ENCODE measurements at regions not wholly inside any gene's neighbourhood (a gene's known extent, or its start where the extent isn't known, plus 50 kb on each side); places are given as distances from the start of the nearest gene placed in this dataset.
"Not testable (repeated sequence)": the region's sequence is repeated elsewhere in the genome, so short reads cannot be mapped to it uniquely, and the experiment has no call there.

DNA sequence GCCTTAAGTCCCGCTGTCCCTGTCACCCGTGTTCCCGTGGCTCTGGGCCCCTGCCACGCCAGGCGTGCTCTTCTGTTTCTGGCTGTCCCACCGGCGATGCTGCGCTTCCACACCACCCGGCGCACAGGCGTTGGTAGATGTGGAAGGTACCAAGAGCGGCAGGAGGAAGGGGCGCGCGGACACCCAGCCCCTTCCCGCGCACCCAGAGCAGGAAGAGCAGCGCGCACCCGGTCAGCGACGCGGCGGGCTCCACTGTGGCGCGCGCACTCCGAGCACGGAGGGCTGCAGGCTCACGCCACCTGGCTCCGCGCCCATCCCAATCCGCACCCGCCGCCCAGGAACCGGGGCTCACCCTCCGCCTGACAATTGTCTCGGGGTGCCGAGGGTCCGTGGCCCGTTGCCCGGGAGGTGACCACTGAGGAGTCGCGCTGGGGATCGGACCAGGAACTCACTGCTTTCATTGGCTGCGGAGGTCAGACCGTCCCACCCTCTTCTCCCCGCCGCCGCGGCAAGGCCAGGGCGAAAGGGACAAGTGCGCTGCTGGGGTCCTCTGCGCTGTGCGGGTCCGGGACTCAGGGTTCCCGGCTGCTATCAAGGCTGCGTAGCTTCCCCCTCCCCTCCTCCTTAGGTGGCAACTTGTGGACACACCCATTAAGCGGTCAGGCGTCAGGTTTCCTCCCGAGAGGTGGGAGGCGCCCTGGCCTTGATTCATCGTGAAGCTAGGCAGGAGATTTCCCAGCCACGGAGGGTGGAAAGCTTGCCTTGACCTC is 121.6 kb upstream of the ZNF92 start:
- DNase-seq (ENCODE audit: low spot score) = peak; percentile 55

DNA sequence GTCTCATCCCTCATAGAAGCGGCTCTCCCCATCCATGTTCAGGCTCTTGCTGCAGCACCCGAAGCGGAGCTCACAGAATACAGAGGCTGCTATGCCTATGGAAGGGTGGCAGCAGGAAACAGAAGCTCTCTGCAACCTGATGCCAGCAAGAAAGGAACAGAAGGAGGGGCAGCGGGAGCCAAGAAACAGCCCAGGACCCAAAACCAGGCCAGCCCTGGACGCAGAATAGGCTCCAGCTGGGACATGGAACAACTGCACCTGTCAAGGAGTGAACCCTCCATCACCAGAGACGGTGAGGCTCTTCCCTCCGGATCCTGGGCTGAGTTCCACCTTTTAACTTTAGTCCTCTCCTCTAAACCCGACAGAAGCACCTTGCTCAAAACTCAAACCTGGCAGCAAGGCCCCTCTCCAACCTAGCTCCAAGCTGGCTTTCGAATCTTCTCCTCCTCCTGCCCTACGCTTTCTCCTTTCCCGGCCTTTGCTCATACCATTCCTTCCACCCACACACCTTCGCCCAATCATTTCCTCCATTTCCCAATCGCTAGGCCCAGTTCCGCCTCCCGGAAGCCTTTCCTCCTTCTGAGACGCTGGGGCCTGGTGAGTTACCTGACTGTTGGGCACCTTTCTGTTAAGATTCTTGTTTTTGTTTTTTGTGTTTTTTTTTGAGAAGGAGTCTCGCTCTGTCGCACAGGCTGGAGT is 122.8 kb upstream of the ZNF92 start:
- no peak for DNase-seq (ENCODE audit: low spot score)

DNA sequence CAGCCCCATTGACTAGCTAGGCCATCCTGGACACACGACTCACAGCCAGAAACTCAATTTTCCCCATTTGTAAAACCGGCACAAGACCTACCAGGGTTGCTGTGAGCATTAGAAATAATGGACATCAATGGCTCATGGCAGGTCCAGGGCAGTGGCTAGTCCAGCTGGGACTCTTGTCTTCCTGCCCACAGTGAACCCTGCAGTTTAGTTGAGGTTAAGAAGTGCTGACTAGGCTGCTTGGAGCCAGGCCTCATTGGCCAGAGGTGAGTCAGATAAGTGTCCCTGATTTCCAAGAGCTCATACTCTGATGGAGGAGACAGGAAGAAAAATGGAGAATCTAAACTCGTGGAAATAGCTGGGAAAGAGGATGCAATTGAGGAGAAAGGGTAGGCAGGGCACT is 123.4 kb upstream of the ZNF92 start:
- DNase-seq (ENCODE audit: low spot score) = no peak

DNA sequence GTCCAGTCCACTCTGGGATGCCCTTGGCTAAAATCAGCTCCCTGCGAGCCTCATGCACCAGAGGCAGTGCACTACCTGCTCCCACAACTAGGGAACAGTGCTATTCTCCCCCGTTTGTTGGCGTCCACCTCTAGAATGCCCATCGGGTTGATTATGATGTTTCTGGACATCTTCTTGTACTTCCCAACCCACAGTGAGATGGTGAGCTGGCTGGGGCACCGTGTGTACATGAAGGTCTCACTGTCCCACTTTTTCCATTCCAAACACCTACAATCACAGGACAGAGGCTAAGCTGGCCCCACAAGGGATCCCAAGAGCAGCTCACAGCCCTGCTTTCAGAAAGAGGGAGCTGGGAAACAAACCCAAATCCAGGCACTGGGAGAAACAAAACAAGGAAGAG is 126.2 kb upstream of the ZNF92 start:
- DNase-seq (ENCODE audit: low spot score) = no peak

DNA sequence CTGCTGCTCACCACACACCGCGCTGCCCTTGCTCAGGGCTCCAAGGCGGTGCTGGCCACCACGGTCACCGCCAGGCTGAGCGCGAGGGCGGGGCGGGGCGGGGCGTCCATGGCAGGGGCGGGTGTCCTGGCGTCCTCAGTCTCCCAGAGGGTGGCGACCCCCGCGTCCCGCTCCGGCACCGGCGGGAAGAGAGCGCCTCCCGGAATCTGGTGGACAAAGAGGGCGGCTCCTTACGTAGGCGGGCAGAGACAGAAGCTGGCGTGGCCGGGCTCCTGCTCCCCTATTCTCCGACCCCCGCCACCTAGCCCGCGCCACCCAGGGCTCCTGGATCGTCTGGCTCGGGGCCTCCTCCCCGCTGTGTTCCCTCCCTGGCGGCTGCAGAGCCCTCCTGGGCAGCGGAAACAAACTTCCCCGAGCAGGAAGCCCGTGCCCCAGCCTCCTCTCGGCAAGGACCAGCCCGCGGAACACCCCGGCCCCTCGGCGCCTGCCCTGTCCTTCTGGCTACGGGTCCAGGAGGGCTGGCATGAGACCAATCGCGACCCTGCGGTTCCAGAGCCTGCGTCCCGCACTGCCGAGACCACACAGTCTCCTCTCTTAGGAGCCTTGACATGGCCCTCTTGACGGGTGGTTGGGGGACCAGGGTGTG is 133.8 kb upstream of the ZNF92 start:
- DNase-seq (ENCODE audit: low spot score) = no peak

DNA sequence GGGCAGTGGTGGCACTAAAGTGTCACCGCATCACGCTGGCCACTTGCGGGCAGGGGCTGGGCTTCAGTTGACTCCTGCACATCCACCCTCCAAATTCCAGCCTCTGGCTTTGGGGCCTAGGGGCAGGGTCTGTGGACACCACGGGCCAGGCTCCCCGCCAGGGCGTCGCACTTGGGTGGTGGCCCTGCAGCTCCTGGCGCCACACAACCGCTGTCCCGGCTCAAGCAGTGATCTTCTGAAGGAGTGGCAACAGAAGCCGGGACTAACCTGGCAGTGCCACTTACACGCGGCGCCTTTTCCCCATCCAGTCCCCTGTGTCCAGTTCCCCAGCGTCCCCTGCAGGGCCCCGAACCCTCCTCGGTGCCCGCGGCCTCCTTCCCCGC is 134.3 kb upstream of the ZNF92 start:
- no peak for DNase-seq (ENCODE audit: low spot score)

DNA sequence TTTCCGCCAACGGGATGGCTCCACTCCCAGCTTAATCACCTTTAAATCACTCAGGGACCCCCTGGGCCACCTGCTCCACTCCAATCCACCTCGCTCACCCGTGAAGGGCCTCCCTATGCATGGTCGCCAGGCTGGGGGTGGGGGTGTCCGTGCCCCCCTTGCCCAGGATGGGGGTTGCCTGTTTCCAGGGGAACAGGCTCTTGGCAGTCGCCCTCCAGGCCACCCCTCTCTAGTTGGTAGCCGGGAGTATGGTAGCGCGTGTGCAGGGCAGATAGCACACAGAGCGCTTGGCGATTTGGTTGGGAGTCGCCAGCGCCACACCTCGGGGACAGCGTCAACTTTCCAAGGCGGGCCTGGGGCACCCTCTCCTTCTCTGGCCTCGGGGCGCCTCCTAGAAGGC is 134.9 kb upstream of the ZNF92 start:
- DNase-seq (ENCODE audit: low spot score) = no peak

DNA sequence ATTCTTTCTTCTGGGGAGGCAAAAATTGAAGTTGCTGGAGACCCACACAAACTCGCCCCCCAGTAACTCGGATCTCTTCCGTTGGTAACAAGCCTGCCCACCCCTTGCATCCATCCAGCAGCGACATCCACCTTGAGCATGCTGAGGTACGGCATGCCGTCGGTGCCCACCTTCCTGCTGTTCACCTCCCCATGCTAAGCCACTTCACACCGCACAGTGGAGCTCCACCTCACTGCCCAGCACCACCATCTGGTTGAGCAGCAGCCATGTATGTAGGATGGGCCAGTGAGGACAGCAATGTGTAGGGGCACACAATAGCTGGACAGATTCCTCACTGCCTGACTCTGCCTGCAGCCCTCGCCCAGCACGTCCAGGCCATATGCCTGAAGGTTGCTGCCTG is 138.1 kb upstream of the ZNF92 start:
- no peak for DNase-seq (ENCODE audit: low spot score)

DNA sequence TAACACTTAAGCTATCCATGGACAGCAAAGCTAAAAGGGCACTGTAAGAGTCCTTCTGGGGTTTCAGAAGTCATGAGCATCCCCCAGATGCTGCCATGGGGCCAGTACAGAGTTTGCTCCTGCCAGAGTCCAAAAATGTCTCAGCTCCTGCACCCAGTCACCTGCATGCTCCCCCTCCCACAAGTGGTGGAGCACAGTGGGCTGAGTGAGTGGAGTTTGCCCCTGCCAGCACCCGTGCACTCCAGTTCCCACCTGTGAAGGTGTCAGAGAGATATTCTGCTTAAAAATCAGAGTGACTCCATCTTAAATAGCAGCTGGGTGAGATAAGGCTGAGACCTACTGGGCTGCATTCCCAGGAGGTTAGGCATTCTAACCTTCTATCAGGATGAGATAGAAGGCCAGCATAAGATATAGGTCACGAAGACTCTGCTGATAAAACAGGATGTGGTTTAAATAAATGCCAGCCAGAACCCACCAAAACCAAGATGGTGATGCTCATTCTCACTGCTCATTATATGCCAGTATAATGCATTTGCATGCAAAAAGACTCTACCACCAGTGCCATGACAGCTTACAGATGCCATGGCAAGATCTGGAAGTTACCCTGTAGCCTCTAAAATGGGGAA is 140.1 kb upstream of the ZNF92 start:
- DNase-seq (ENCODE audit: low spot score) = no peak

DNA sequence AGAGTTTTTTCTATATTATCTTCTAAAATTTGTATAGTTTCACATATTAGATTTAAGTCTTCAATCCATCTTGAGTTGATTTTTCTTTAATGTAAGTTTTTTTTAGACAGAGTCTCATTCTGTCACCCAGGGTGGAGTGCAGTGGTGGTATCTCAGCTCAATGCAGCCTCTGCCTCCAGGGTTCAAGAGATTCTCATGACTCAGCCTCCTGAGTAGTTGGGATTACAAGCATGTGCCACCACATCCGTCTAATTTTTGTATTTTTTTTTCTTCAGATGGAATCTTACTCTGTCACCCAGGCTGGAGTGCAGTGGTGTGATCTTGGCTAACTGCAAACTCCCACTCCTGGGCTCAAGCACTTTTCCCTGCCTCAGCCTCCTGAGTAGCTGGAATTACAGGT is 143.4 kb upstream of the ZNF92 start:
- DNase-seq (ENCODE audit: low spot score) = no peak

DNA sequence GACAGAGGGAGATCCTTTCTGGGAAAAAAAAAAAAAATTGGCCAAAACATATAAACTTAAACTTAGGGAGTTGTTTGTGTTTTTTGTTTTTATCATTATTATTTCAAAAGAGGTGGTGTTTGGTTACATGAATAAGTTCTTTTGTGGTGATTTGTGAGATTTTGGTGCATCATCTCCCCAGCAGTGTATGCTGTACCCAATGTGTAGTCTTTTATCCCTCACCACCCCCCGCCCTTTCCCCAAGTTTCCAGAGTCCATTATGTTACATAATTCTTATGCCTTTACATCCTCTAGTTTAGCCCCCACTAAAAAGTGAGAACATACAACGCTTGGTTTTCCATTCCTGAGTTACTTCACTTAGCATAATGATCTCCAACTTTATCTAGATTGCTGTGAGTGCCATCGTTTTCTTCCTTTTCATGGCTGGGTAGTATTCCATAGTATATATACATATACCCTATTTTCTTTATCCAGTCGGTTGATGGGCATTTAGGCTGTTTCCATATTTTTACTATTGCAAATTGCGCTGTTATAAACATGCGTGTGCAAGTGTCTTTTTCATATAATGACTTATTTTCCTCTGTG is 148.1 kb upstream of the ZNF92 start:
- no peak for DNase-seq (ENCODE audit: low spot score)

DNA sequence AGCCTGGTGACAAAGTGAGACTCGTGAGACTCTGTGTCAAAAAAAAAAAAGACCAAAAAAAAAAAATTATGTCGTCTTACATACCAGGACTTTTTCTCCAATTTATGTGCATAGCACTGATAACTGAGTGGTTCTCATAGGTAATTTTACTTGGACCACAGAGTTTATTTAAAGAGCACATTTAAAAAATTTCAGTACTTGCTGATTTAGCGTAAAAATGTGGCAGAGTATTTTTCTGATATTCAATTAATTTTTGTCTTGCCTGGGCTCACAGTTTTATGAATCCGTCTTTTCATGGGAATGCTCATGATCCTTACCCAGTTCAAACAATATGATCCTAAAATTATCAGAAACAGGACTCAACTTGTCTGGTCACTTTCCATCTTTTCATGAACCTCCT is 151.0 kb upstream of the ZNF92 start:
- DNase-seq (ENCODE audit: low spot score) = no peak

DNA sequence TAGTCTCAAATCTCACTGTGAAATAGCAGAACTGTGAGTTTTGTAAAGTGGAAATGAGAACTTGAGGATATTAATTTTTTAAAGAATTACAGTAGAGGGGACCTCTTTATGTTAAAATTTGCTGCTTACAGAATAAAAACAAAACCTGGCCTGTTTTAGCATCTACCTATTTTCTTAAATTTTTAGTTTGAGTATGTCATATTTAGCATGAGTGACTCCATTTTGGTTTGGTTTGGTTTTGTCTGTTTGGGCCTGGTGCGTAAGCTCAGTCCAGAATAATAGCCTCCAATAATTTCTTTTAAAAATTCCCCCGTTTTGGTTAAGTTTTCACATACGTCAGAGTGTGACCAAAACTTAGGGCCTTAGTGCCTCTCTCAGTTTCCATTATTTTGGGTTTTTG is 152.0 kb upstream of the ZNF92 start:
- no peak for DNase-seq (ENCODE audit: low spot score)

DNA sequence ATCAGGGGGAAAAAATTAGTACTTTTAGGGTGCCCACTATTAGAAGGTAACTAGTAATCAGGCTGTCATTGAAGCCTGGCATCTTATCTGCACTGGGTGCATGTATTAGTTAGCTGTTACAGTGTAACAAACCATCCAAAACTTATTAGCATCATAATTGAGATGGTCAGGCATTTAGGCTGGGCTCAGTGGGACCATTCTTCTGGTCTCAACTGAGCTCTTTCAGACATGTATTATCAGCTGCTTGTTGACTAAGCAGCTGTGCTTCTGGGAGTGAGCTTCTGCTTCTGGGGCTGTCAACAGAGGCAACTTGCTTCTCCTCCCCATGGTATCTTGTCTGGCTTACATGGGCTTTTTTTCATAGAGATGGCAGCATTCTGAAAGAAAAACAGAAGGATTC is 154.0 kb upstream of the ZNF92 start:
- DNase-seq (ENCODE audit: low spot score) = no peak

DNA sequence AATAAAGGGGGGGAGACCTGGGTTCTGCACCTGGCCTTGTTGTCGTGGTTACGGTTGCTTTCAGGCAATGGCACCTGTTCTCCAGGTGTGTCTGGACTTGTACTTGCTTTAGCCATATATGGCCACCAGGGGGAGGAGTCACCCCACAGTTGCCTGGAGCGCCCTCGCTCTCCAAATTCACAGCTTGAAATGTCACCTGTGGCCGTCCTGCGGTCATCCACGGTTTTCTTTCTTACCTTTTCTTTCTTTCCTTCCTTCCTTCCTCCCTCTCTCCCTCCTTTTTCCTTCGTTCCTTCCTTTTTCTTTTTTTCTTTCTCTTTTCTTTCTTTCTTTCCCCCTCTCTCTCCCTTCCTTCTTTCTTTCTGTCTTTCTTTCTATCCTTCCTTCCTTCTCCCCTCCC is 157.2 kb upstream of the ZNF92 start:
- no peak for DNase-seq (ENCODE audit: low spot score)

DNA sequence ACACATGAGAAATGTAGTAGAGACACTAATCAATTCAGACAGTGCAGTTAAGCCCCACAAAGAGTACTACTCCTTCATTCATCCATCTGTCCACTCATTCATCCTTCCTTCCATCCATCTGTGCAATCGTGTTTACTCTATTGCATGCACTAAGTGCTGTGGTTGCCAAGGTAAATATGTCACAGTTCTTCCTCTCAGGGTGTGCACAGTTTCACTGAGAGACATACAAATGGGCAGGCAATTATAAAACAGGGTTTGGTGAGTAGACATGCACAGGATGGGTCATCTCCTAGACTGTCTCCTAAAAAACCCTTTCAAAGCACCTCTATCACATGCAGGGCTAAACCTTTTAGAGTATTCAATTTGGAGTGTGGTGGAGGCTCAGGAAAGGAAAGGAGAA is 160.4 kb upstream of the ZNF92 start:
- DNase-seq (ENCODE audit: low spot score) = not testable (repeated sequence)

DNA sequence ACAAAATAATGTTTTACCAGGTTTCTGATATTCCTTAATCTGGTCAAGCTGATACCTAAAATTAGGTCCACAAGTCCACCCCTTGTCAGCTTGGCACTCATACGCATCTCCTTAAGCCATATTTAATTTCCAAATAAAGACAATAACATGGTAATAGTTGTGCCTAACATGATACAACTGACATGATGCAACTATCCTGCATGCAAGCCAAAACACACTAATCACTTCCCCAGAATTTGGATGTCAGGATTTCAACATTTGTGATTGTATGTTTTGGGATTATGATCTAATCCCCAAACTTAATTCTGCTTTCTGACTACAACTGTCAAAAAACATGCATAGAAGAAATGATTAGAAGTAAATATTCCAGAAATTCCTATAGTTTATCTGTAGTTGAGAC is 174.4 kb upstream of the ZNF92 start:
- DNase-seq (ENCODE audit: low spot score) = not testable (repeated sequence)

DNA sequence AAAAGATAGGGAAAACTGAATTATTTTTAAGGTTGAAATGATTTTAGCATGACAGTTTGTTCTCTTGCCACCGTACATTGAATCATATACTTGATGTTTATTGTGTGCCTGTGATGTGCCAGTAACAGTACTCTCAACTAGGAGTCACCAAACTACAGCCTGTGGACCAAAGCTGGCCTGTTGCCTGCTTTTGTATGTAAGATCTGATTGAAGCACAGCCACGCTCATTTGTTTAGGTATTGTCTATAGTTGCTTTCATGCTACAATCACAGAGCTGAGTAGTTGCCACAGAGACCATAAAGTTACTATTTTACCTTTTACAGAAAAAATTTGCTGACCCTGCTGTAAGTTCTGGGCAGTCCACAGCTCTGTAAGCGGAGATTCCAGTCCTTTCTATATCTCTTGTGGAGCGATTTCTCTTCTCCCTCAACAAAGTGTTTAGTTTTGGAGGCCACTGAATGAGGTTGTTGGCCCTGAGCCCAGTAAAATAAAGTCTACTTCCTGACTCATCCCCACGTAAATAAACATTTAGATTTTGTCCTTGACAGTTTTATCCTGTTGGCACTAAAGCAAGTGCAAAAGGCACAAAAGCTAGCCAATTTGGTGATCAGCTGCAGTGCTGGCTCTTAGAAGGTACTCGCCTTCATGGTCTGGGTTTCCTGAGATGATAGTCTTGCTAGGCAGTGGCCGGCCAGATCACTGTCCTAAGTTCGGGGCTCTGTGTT is 180.2 kb upstream of the ZNF92 start:
- DNase-seq (ENCODE audit: low spot score) = not testable (repeated sequence)

DNA sequence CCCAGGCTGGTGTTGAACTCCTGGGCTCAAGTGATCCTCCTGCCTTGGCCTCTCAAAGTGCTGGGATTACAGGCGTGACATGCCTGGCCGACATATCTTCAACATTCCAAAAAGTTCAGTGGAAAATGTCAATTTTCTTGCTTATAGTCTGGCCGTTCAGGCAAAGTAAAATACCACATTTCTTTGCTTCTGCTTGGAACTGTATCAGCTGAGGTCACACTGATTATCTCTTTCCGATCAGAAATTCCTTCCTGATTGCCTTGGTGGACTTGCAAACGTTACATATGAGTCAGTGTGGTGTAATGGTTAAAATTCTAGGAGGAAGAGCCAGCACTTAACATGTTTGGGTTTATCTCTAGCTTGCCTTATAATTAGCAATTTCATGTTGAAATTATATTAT is 170.6 kb upstream of the ERV3-1 start:
- DNase-seq (ENCODE audit: low spot score) = not testable (repeated sequence)

DNA sequence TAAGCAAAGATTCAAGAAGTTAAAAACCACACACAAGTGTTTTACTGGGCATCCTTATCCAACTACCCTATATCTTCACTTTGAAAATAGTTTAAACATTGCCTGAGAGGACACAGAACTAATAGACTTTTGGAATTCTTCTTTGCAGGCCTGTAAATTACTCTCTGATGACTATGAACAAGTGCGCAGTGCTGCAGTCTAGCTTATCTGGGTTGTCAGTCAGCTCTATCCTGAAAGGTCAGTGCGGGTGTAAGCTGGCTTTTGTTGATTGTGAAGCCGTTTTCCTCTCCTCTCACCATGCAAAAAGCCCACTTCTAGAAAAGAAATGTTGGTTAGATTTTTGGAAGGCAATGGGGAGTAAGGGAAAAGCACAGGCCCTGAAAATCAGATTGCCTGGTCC is 143.6 kb upstream of the ERV3-1 start:
- not testable (repeated sequence) for DNase-seq (ENCODE audit: low spot score)

DNA sequence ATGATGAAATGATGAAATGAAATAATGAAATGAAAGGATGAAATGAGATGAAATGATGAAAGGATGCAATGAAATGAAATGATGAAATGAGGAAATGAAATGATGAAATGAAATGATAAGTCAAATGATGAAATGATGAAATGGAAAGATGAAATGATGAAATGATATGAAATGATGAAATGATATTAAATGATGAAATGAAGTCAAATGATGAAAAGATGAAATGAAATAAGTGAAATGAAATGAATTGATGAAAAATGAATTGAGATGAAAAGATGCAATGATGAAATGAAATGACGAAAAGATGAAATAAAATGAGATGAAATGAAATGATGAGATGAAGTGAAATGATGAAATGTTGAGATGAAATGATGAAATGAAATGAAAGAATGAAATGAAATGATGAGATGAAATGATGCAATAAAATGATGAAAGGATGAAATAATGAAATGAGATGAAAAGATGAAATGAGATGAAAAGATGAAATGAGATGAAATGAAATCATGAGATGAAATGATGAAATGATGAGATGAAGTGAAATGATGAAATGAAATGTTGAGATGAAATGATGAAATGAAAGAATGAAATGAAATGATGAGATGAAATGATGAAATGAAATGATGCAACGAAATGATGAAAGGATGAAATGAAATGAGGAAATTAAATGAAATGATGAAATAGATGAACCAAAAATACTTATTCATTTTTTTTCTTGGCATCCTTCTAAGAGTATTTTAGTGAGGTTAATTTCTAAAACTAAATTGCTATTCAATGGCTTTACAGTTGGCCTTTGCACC is 139.8 kb upstream of the ERV3-1 start:
- DNase-seq (ENCODE audit: low spot score) = not testable (repeated sequence)
